Sigmoid colon (tissue), 6 donors: ENCODE measurements at regions not wholly inside any gene's neighbourhood (a gene's known extent, or its start where the extent isn't known, plus 50 kb on each side); places are given as distances from the start of the nearest gene placed in this dataset.
"Not testable (repeated sequence)": the region's sequence is repeated elsewhere in the genome, so short reads cannot be mapped to it uniquely, and the experiment has no call there.

Experiments
- DNase-seq: peaks from one replicate; pipeline ENCODE4 v3.0.0-alpha.2; 2019
- H3K27ac ChIP-seq, 4 donors: fragments of 200-600 bp; sonication (generic); one replicate each; pipeline ENCODE4 v1.5.1; 2016 to 2019; ENCODE audit warnings: mild to moderate bottlenecking in 1 of 4
- H3K27me3 ChIP-seq, 3 donors: fragments of 200-600 bp; sonication (generic); one replicate each; pipeline ENCODE4 v1.5.1; 2019; ENCODE audit warnings: mild to moderate bottlenecking in 1 of 3
- H3K36me3 ChIP-seq, 4 donors: fragments of 200-600 bp; sonication (generic); one replicate each; pipeline ENCODE4 v1.5.1; 2016 to 2019
- H3K4me1 ChIP-seq, 4 donors: fragments of 200-600 bp; sonication (generic); one replicate each; pipeline ENCODE4 v1.5.1; 2017 to 2019
- H3K4me3 ChIP-seq, 4 donors: fragments of 200-600 bp; sonication (generic); one replicate each; pipeline ENCODE4 v1.5.1; 2017 to 2019; ENCODE audit warnings: mild to moderate bottlenecking in 2 of 4, moderate library complexity in 1 of 4
- H3K9me3 ChIP-seq, 4 donors: fragments of 200-600 bp in 3 of 4; sonication (generic) in 3 of 4; one replicate each; pipeline versions ENCODE4 v1.5.1 to v1.6.1; 2013 to 2019
- CTCF ChIP-seq, 4 experiments: fragments of 450-650 bp in 3 of 4; fragments of 200-600 bp in 1 of 4; IDR thresholded peaks; one replicate each; pipeline ENCODE4 v1.5.1; 2016 to 2019; ENCODE audit warnings: antibody characterized with exemption in 4 of 4, mild to moderate bottlenecking in 3 of 4, moderate library complexity in 2 of 4
- EP300 ChIP-seq, 4 donors: sonication (generic); formaldehyde crosslinking; IDR thresholded peaks; one replicate each; pipeline ENCODE4 v1.6.1; 2017; ENCODE audit warnings: antibody characterized with exemption in 4 of 4
- POLR2A ChIP-seq, 2 donors: fragments of 450-650 bp; IDR thresholded peaks; one replicate each; pipeline ENCODE4 v1.6.1; 2016; ENCODE audit warnings: antibody characterized with exemption in 2 of 2, mild to moderate bottlenecking in 2 of 2, moderate library complexity in 2 of 2
- POLR2AphosphoS5 ChIP-seq, 4 donors: sonication (generic); formaldehyde crosslinking; IDR thresholded peaks; one replicate each; pipeline ENCODE4 v1.6.1; 2017; ENCODE audit warnings: antibody characterized with exemption in 4 of 4
- WGBS, 2 donors: extraction: QIAGEN DNeasy Blood & Tissue Kit; methylation state at CpG; one replicate each; pipeline ENCODE4 v1.1.7; 2013; 5-methylcytosine and 5-hydroxymethylcytosine counted together
- intact Hi-C: fragments of 100-400 bp; cut with DNase I; formaldehyde crosslinking; loops from one replicate; pipeline ENCODE4 v1.15.1; 2023
- donor health status: healthy with polysubstance abuse.
- donor health status: healthy.

GRCh38 chr6:85756982-85757381, 114.3 kb upstream of the SYNCRIP start:
- intact Hi-C loops = no loop called here
- H3K4me3 ChIP-seq = no peak overlapping the region
- no peaks in the 10 kb centered on the region for H3K36me3 ChIP-seq
- H3K27ac ChIP-seq = no peak overlapping the region
- H3K9me3 ChIP-seq = no peaks in the 10 kb centered on the region
- H3K27me3 ChIP-seq = no peaks in the 10 kb centered on the region
- TF ChIP-seq POLR2A (IDR thresholded peaks at IDR 0.05) = no peak
- no peak for TF ChIP-seq POLR2AphosphoS5 (IDR thresholded peaks at IDR 0.05)
- no peak for TF ChIP-seq EP300 (IDR thresholded peaks at IDR 0.05)
- peak in 1 of 4 experiments; percentile 35 for TF ChIP-seq CTCF (IDR thresholded peaks at IDR 0.05)
- H3K4me1 ChIP-seq = no peaks in the 10 kb centered on the region
- DNase-seq = no peak

DNA sequence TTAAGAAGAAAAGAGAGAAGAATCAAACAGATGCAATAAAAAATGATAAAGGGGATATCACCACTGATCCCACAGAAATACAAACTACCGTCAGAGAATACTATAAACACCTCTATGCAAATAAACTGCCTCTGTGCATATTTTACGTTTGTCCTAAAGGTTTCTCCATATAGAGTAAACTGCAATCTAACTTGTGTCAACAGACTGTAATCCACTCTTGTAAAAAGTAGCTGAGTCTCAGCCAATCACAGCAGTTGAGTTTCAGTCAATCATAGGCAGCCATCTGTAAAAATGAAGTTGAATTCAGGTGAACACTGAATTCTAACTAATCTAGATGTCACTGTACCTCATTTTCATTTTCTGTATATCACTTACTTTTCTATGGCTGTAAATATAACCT, 112.2 kb upstream of the SYNCRIP start:
- H3K4me3 ChIP-seq = no peak overlapping the region

GRCh38 chr6:85752602-85753001, 109.9 kb upstream of the SYNCRIP start:
- H3K4me3 ChIP-seq = no peak overlapping the region
- TF ChIP-seq EP300 (IDR thresholded peaks at IDR 0.05) (no peak), POLR2A (IDR thresholded peaks at IDR 0.05) (no peak), CTCF (IDR thresholded peaks at IDR 0.05) (no peak), POLR2AphosphoS5 (IDR thresholded peaks at IDR 0.05) (no peak)
- intact Hi-C loops = no loop called here
- no peaks in the 10 kb centered on the region for H3K27me3 ChIP-seq
- DNase-seq = no peak
- H3K36me3 ChIP-seq = no peaks in the 10 kb centered on the region
- no peak overlapping the region for H3K27ac ChIP-seq
- H3K4me1 ChIP-seq = no peaks in the 10 kb centered on the region
- no peaks in the 10 kb centered on the region for H3K9me3 ChIP-seq
- 27 to 64% methylated on average over 5 of the region's 5 CpGs for WGBS, 2 donors

More for the DNA sequence above, 112.2 kb upstream of the SYNCRIP start:
- no peaks in the 10 kb centered on the region for H3K36me3 ChIP-seq
- no peak for DNase-seq
- H3K4me1 ChIP-seq = no peaks in the 10 kb centered on the region
- H3K9me3 ChIP-seq = no peaks in the 10 kb centered on the region
- intact Hi-C loops = no loop called here
- TF ChIP-seq POLR2A (IDR thresholded peaks at IDR 0.05) (no peak), POLR2AphosphoS5 (IDR thresholded peaks at IDR 0.05) (no peak), CTCF (IDR thresholded peaks at IDR 0.05) (no peak), EP300 (IDR thresholded peaks at IDR 0.05) (no peak)
- 10 to 40% methylated on average over 2 of the region's 2 CpGs for WGBS, 2 donors
- H3K27ac ChIP-seq = no peak overlapping the region
- no peaks in the 10 kb centered on the region for H3K27me3 ChIP-seq

DNA sequence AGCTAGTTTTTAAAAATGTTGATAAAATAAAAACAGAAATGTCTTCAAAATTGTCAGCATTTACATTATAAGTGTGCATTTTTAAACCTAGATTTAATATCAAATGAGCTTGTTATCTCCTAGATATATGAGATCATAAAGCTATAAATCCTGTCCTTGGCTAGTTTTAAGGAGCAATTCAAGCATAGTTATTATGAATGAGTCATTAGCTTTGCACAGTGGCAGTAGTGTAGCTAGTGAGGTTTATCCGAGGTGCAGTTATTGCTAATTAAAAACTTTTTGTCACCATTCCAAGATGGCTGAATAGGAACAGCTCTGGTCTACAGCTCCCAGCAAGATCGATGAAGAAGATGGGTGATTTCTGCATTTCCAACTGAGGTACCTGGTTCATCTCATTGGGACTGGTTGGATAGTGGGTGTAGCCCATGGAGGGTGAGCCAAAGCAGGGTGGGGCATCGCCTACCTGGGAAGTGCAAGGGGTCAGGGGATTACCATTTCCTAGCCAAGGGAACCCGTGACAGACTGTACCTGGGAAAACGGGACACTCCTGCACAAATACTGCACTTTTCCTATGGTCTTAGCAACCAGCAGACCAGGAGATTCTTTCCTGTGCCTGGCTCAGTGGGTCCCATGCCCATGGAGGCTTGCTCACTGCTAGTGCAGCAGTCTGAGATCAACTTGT, 108.8 kb upstream of the SYNCRIP start:
- TF ChIP-seq POLR2AphosphoS5 (IDR thresholded peaks at IDR 0.05) = no peak
- no peak for TF ChIP-seq POLR2A (IDR thresholded peaks at IDR 0.05)
- no peak for TF ChIP-seq EP300 (IDR thresholded peaks at IDR 0.05)
- no peak for TF ChIP-seq CTCF (IDR thresholded peaks at IDR 0.05)
- Histone ChIP-seq H3K36me3 (no peaks in the 10 kb centered on the region), H3K4me1 (no peaks in the 10 kb centered on the region), H3K27ac (no peak overlapping the region), H3K9me3 (no peaks in the 10 kb centered on the region), H3K4me3 (no peak overlapping the region), H3K27me3 (no peaks in the 10 kb centered on the region)
- no peak for DNase-seq
- intact Hi-C loops = no loop called here
- WGBS, 2 donors = 23 to 65% methylated on average over 5 of the region's 5 CpGs

- DNase-seq, intact Hi-C loops, H3K4me3 ChIP-seq, H3K27me3 ChIP-seq, H3K9me3 ChIP-seq, H3K4me1 ChIP-seq, H3K36me3 ChIP-seq, H3K27ac ChIP-seq: not testable (repeated sequence)
- WGBS, 2 donors = 92% methylated on average over 2 of the region's 2 CpGs
These were observed 107.5 kb upstream of the SYNCRIP start for GRCh38 chr6:85750146-85750545.
